ENCODE measurements at regions not wholly inside any gene's neighbourhood (a gene's known extent, or its start where the extent isn't known, plus 50 kb on each side); places are given as distances from the start of the nearest gene placed in this dataset.

DNA sequence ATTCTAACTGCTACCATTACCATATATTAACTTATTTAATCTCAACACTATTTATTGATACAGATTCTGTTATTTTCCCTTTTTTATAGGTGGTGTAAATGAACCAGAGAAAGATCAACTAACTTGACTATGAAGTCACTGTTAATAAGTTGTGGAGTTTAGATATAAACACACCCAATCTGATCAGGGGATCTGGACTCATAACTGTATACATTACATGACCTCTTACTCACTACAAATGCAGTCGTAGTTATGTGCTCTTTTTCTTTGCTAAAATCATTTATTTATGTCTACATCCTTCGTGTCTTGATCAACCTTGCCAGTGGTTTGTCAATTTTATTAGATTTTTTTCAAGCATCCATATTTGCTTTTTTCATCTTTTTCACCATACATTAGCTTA, 614.8 kb upstream of the FAM241A start:
- DNase-seq (ENCODE audit: low read depth, low spot score) (no peak), FAIRE-seq (no peak)
- Histone ChIP-seq H3K4me3 (replicated peaks in 1 of 3; ENCODE audit: insufficient read depth in 1 of 3, low read depth in 1 of 3, low read length in 3 of 3) (no peak overlapping the region), H3K79me2 (ENCODE audit: control insufficient read depth, insufficient read depth, low read length) (no peaks in the 10 kb centered on the region), H3K27me3 (ENCODE audit: control insufficient read depth in 2 of 2, insufficient read depth in 2 of 2, low read length in 2 of 2) (no peaks in the 10 kb centered on the region), H3K27ac (ENCODE audit: insufficient read depth, low read depth, low read length) (no peak overlapping the region), H2AFZ (ENCODE audit: low read depth, low read length) (no peak overlapping the region), H3K36me3 (ENCODE audit: control insufficient read depth in 2 of 2, extremely low read depth in 1 of 2, insufficient read depth in 2 of 2, low read length in 2 of 2) (no peaks in the 10 kb centered on the region), H3K9me3 (replicated peaks; ENCODE audit: control insufficient read depth, insufficient read depth, low read length) (no peaks in the 10 kb centered on the region), H4K20me1 (replicated peaks; ENCODE audit: control insufficient read depth, extremely low read depth, insufficient read depth, low read length) (no peaks in the 10 kb centered on the region), H3K9me1 (replicated peaks; ENCODE audit: control insufficient read depth, extremely low read depth, insufficient read depth, low read length) (no peaks in the 10 kb centered on the region), H3K9ac (replicated peaks; ENCODE audit: extremely low read depth, insufficient read depth, low read length) (no peak overlapping the region), H3K4me1 (ENCODE audit: control insufficient read depth, extremely low read depth, insufficient read depth, low read length) (no peaks in the 10 kb centered on the region), H3K4me2 (ENCODE audit: insufficient read depth, low read length) (no peak overlapping the region)
- dilution Hi-C loops (cut with MboI; ENCODE audit: extremely low pct_ligation_motif_present, low sequenced_read_pairs) = no loop called here
- CTCF ChIA-PET = interaction anchor here (1.0 kb wide), 1 partner anchor 18 kb away, joined by 3 read pairs; no protein-coding TSS in a partner anchor
- POLR2A ChIA-PET = no interaction called here
- intact Hi-C loops (cut with micrococcal nuclease) = no loop called here
- no TSS peak for BruUV-seq (replicated peaks)
- TF ChIP-seq FOS (IDR thresholded peaks at IDR 0.05; ENCODE audit: borderline replicate concordance, insufficient read depth, low read length) (no peak), POLR2A (IDR thresholded peaks at IDR 0.05; ENCODE audit: low read depth, low read length) (no peak), GATA2 (IDR thresholded peaks at IDR 0.05; ENCODE audit: insufficient read depth, insufficient read length, low read depth, low read length) (no peak), MYC (IDR thresholded peaks at IDR 0.05; ENCODE audit: low read depth, low read length) (no peak), EZH2 (IDR thresholded peaks at IDR 0.05; ENCODE audit: borderline replicate concordance, low read depth, low read length, severe bottlenecking) (no peak), CTCF (IDR thresholded peaks at IDR 0.05; ENCODE audit: extremely low read depth in 1 of 2, insufficient read depth in 1 of 2, low read depth in 1 of 2, low read length in 2 of 2) (no peak), JUN (IDR thresholded peaks at IDR 0.05; ENCODE audit: borderline replicate concordance, insufficient read depth, insufficient read length, low read depth) (no peak), MAX (IDR thresholded peaks at IDR 0.05; ENCODE audit: insufficient read depth, insufficient read length) (no peak), POLR2AphosphoS5 (IDR thresholded peaks at IDR 0.05; ENCODE audit: insufficient read depth, low read depth, low read length) (no peak)

Data from endothelial cell of umbilical vein (primary cell).